Gastrocnemius medialis (tissue), 4 donors: ENCODE measurements at regions not wholly inside any gene's neighbourhood (a gene's known extent, or its start where the extent isn't known, plus 50 kb on each side); places are given as distances from the start of the nearest gene placed in this dataset.

Source experiments
- ATAC-seq, 2 donors: fragments of 150-250 bp; one replicate each; pipeline ENCODE4 v1.9.1; 2016
- DNase-seq, 2 donors: peaks; one replicate each; pipeline ENCODE4 v3.0.0-alpha.2; 2019
- H3K27ac ChIP-seq, 4 donors: fragments of 200-600 bp; sonication (generic); 1 replicate in 1 of 4; 2 replicates in 3 of 4; pipeline ENCODE4 v1.5.1; 2016 to 2018; ENCODE audit warnings: mild to moderate bottlenecking in 2 of 4, moderate library complexity in 1 of 4
- H3K27me3 ChIP-seq, 3 donors: fragments of 200-600 bp; sonication (generic) in 2 of 3; 1 replicate in 1 of 3; 2 replicates in 2 of 3; pipeline versions ENCODE4 v1.5.1 to v1.6.0; 2016 to 2019; ENCODE audit warnings: mild to moderate bottlenecking in 1 of 3, moderate library complexity in 1 of 3
- H3K36me3 ChIP-seq, 2 donors: fragments of 200-600 bp; sonication (generic) in 1 of 2; one replicate each; pipeline ENCODE4 v1.5.1; 2017 to 2018
- H3K4me1 ChIP-seq, 2 donors: fragments of 200-600 bp; sonication (generic) in 1 of 2; one replicate each; pipeline ENCODE4 v1.5.1; 2016 to 2017; ENCODE audit warnings: mild to moderate bottlenecking in 2 of 2
- H3K4me3 ChIP-seq, 4 donors: fragments of 200-600 bp; sonication (generic) in 3 of 4; 1 replicate in 1 of 4; 2 replicates in 3 of 4; pipeline ENCODE4 v1.5.1; 2016 to 2019; ENCODE audit warnings: mild to moderate bottlenecking in 2 of 4
- H3K9me3 ChIP-seq, 3 donors: fragments of 200-600 bp; sonication (generic) in 2 of 3; 1 replicate in 1 of 3; 2 replicates in 2 of 3; pipeline ENCODE4 v1.5.1; 2016 to 2019
- CTCF ChIP-seq, 5 experiments: fragments of 450-650 bp in 3 of 5; fragments of 200-600 bp in 2 of 5; sonication (generic) in 2 of 5; IDR thresholded peaks in 4 of 5; conservative IDR thresholded peaks in 1 of 5; 1 replicate in 4 of 5; 2 replicates in 1 of 5; pipeline ENCODE4 v1.5.1; 2016 to 2019; ENCODE audit warnings: antibody characterized with exemption in 5 of 5, mild to moderate bottlenecking in 3 of 5, moderate library complexity in 3 of 5
- POLR2A ChIP-seq, 2 donors: fragments of 450-650 bp; IDR thresholded peaks; one replicate each; pipeline ENCODE4 v1.6.1; 2017; ENCODE audit warnings: antibody characterized with exemption in 2 of 2, mild to moderate bottlenecking in 2 of 2, moderate library complexity in 2 of 2
- in situ Hi-C, 4 donors: fragments of 200-750 bp; cut with MboI; loops; one replicate each; pipeline versions ENCODE4 v1.15.0 to v1.8.0; 2017; ENCODE audit warnings: low sequenced_read_pairs in 4 of 4
- intact Hi-C: fragments of 100-400 bp; cut with DNase I; formaldehyde crosslinking; loops from one replicate; pipeline ENCODE4 v1.15.1; 2023; ENCODE audit warnings: low total_unique reads

GRCh38 chr12:63480186-63480585 is 188.1 kb downstream of the DPY19L2 start:
- intact Hi-C loops (no loop called here), in situ Hi-C loops (no loop called here)
- no peaks in the 10 kb centered on the region for H3K4me1 ChIP-seq
- DNase-seq (no peak), ATAC-seq (no peak)
- no peak overlapping the region for H3K4me3 ChIP-seq
- H3K27me3 ChIP-seq = no peaks in the 10 kb centered on the region
- H3K36me3 ChIP-seq = no peaks in the 10 kb centered on the region
- H3K27ac ChIP-seq = no peak overlapping the region
- TF ChIP-seq CTCF (IDR thresholded peaks at IDR 0.05 in 4 of 5, conservative IDR thresholded peaks at IDR 0.05 in 1 of 5) (no peak), POLR2A (IDR thresholded peaks at IDR 0.05) (no peak)
- no peaks in the 10 kb centered on the region for H3K9me3 ChIP-seq

GRCh38 chr12:63470161-63470560 is 198.1 kb downstream of the DPY19L2 start:
- Histone ChIP-seq H3K9me3 (no peaks in the 10 kb centered on the region), H3K27ac (no peak overlapping the region), H3K36me3 (no peaks in the 10 kb centered on the region), H3K4me3 (no peak overlapping the region), H3K4me1 (no peaks in the 10 kb centered on the region), H3K27me3 (no peaks in the 10 kb centered on the region)
- DNase-seq (no peak), ATAC-seq (no peak)
- TF ChIP-seq CTCF (IDR thresholded peaks at IDR 0.05 in 4 of 5, conservative IDR thresholded peaks at IDR 0.05 in 1 of 5) = no peak
- no peak for TF ChIP-seq POLR2A (IDR thresholded peaks at IDR 0.05)
- intact Hi-C loops = no loop called here
- in situ Hi-C loops = no loop called here

- ATAC-seq (no peak), DNase-seq (no peak)
- intact Hi-C loops = no loop called here
- TF ChIP-seq POLR2A (IDR thresholded peaks at IDR 0.05) (no peak), CTCF (IDR thresholded peaks at IDR 0.05 in 4 of 5, conservative IDR thresholded peaks at IDR 0.05 in 1 of 5) (no peak)
- Histone ChIP-seq H3K27me3 (no peaks in the 10 kb centered on the region), H3K36me3 (no peaks in the 10 kb centered on the region), H3K27ac (no peak overlapping the region), H3K9me3 (no peaks in the 10 kb centered on the region), H3K4me3 (no peak overlapping the region), H3K4me1 (no peaks in the 10 kb centered on the region)
- in situ Hi-C loops = no loop called here
Measured at GRCh38 chr12:63467951-63468350, 200.3 kb downstream of the DPY19L2 start.

- H3K27me3 ChIP-seq = no peaks in the 10 kb centered on the region
- no peak for DNase-seq
- ATAC-seq = no peak
- H3K4me1 ChIP-seq = no peaks in the 10 kb centered on the region
- in situ Hi-C loops = no loop called here
- H3K36me3 ChIP-seq = no peaks in the 10 kb centered on the region
- intact Hi-C loops = no loop called here
- H3K9me3 ChIP-seq = no peaks in the 10 kb centered on the region
- no peak for TF ChIP-seq POLR2A (IDR thresholded peaks at IDR 0.05)
- TF ChIP-seq CTCF (IDR thresholded peaks at IDR 0.05 in 4 of 5, conservative IDR thresholded peaks at IDR 0.05 in 1 of 5) = no peak
- no peak overlapping the region for H3K27ac ChIP-seq
- H3K4me3 ChIP-seq = no peak overlapping the region
Measured at GRCh38 chr12:63457857-63458256, 210.4 kb downstream of the DPY19L2 start.

GRCh38 chr12:63457428-63457827 is 210.9 kb downstream of the DPY19L2 start:
- no peaks in the 10 kb centered on the region for H3K27me3 ChIP-seq
- TF ChIP-seq CTCF (IDR thresholded peaks at IDR 0.05 in 4 of 5, conservative IDR thresholded peaks at IDR 0.05 in 1 of 5) (no peak), POLR2A (IDR thresholded peaks at IDR 0.05) (no peak)
- no peaks in the 10 kb centered on the region for H3K4me1 ChIP-seq
- intact Hi-C loops = no loop called here
- DNase-seq (no peak), ATAC-seq (no peak)
- H3K9me3 ChIP-seq = no peaks in the 10 kb centered on the region
- H3K27ac ChIP-seq = no peak overlapping the region
- H3K36me3 ChIP-seq = no peaks in the 10 kb centered on the region
- H3K4me3 ChIP-seq = no peak overlapping the region
- in situ Hi-C loops = no loop called here
